NCI-H82 (cell line): ENCODE measurements at regions not wholly inside any gene's neighbourhood (a gene's known extent, or its start where the extent isn't known, plus 50 kb on each side); places are given as distances from the start of the nearest gene placed in this dataset.
A peak's percentile ranks its signal among the peaks of the same experiment; 100 is the strongest.

Source experiments
- DNase-seq: peaks from one replicate; lab custom pipeline; 2025; lab: John Stamatoyannopoulos, UW

- DNase-seq: peak; percentile 95
These were observed 90.5 kb upstream of the TMPO start for GRCh38 chr12:98424726-98425401.

GRCh38 chr12:98425859-98426258 lies 89.5 kb upstream of the TMPO start:
- no peak for DNase-seq

GRCh38 chr12:98431089-98431488 lies 84.3 kb upstream of the TMPO start:
- DNase-seq: no peak

- no peak for DNase-seq
These were observed 78.2 kb upstream of the TMPO start for GRCh38 chr12:98437166-98437565.

- no peak for DNase-seq
These were observed 77.4 kb upstream of the TMPO start for GRCh38 chr12:98437806-98438595.

- peak; percentile 79 for DNase-seq
These were observed 76.6 kb upstream of the TMPO start for GRCh38 chr12:98438656-98439230.

GRCh38 chr12:98439471-98439951 lies 75.9 kb upstream of the TMPO start:
- no peak for DNase-seq

GRCh38 chr12:98439981-98440581 lies 75.3 kb upstream of the TMPO start:
- no peak for DNase-seq

GRCh38 chr12:98446060-98446459 lies 69.3 kb upstream of the TMPO start:
- DNase-seq: no peak

- DNase-seq: no peak
These were observed 68.7 kb upstream of the TMPO start for GRCh38 chr12:98446682-98447081.

GRCh38 chr12:98449584-98449983 lies 65.8 kb upstream of the TMPO start:
- DNase-seq: peak; percentile 71

GRCh38 chr12:98453070-98453469 lies 62.3 kb upstream of the TMPO start:
- DNase-seq: no peak

GRCh38 chr12:98453492-98453891 lies 61.9 kb upstream of the TMPO start:
- DNase-seq: no peak

- DNase-seq: no peak
These were observed 59.3 kb upstream of the TMPO start for GRCh38 chr12:98456041-98456440.

GRCh38 chr12:98456576-98457573 lies 58.5 kb upstream of the TMPO start:
- DNase-seq: no peak

- no peak for DNase-seq
These were observed 51.2 kb upstream of the TMPO start for GRCh38 chr12:98464190-98464589.

GRCh38 chr12:98465505-98465904 lies 49.9 kb upstream of the TMPO start:
- DNase-seq: no peak
